Left kidney (tissue), 1 donor: ENCODE measurements at regions not wholly inside any gene's neighbourhood (a gene's known extent, or its start where the extent isn't known, plus 50 kb on each side); places are given as distances from the start of the nearest gene placed in this dataset.

Experiments
- DNase-seq: peaks from one replicate; pipeline ENCODE4 v3.0.0-alpha.2; 2013

GRCh38 chr20:23205611-23206041 is 119.5 kb upstream of the CD93 start:
- DNase-seq = peak; percentile 59

DNA sequence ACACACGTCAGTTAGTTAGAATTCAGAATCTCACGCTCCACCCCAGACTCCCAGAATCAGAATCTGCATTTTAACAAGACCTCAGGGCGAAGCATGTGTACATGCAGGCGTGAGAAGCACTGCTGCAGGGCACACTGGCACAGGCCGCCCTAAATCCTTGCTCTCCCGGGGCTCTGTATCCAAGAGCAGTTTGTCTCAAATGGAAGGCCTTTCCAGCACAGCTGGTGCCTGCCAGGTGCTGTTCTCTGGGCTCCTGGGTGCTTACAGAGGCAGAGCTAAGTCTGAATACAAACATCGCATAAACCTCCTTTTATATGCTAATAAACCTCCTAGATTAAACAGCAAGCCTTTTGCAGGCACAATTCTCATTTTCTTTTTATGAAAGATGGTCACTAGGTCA is 119.1 kb upstream of the CD93 start:
- DNase-seq = no peak

GRCh38 chr20:23203951-23204730 is 118.0 kb upstream of the CD93 start:
- DNase-seq = no peak

- DNase-seq = no peak
Measured at GRCh38 chr20:23203310-23203709, 117.2 kb upstream of the CD93 start.

DNA sequence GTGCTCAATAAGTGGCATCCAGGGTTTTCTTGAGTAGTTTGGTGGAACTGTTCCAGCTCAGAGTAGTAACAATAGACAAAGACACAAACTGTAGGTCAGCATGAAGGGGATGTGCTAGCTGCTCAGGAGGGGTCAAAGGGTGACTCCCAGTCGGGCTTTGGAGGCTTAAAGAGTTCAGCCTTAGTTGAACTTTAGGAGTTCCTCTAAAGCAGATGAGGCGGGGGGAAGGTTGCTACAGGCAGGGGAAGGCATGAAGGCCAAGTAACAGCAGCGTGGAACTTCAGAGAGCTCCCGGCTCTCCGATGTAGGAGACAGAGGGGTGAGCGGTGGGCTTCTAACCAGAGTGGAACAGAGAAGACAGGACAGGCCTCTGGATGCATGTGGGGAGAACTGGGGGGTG is 115.5 kb upstream of the CD93 start:
- no peak for DNase-seq

DNA sequence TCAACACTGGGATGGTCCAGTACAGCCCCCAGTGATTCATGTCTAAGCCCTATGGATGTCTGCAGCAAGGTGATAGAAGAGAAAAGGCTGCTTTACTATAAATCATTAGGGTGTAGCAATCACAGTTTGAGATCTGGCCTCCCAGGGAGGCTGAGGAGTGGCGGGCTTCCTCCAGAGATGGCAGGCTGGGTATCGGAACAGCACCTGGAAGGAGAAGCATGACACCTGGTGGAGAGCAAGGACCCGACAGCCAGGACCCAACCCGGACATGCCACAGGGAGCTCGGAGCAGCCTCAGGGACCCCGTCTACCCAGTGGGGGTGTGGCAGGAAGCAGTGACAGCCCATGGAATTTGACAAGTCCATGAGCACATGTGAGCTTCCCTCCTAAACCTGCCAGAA is 114.8 kb upstream of the CD93 start:
- DNase-seq = no peak

GRCh38 chr20:23200413-23200812 is 114.3 kb upstream of the CD93 start:
- no peak for DNase-seq

DNA sequence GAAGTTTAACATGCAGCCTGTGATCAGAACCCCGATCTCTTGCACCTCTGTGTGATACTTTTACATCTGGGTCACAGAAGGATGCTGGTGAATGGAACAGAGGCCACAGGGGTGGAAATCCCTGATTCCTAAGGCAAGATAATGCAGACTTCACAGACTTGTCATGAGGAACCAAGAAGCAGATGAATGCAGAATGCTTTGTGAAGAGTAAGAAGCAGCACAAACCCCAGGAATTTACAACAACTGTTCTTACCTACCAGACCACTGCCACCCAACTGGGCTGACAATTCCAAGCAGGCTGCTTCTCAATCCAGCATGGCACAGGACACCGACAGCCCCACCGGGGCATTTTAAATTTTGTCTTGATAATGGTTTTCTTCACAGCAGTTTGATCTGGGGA is 113.2 kb upstream of the CD93 start:
- DNase-seq = no peak

- no peak for DNase-seq
Measured at GRCh38 chr20:23198815-23199214, 112.7 kb upstream of the CD93 start.

- DNase-seq = no peak
Measured at GRCh38 chr20:23197836-23198235, 111.7 kb upstream of the CD93 start.

- DNase-seq = no peak
Measured at GRCh38 chr20:23195636-23196035, 109.5 kb upstream of the CD93 start.

DNA sequence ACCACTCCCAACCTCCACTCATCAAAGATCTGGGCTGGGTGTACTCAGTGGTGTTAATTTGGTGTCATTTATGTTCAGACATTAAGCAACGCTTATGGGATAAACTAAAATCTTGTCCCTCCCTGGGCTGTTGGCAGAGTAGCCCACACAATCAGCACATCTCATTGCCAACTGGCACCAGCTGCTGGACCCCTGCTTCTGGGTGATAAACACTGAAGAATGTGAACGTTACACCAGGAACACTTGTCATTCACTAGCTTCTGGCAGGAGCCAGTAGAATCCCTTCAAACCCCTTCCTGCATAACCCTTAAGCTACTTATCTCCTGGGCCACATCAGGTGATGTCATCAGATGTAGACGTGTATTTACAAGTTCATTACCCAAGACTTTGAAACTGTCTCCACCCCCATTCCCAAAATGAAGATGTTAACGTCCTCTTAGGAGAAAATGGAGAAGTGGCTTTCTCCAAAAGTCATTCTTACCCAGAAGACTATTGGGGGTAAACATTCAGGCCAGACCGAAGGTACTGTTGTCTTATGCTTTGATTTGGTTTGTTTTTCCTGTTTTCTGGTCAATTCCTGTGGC is 107.8 kb upstream of the CD93 start:
- no peak for DNase-seq

DNA sequence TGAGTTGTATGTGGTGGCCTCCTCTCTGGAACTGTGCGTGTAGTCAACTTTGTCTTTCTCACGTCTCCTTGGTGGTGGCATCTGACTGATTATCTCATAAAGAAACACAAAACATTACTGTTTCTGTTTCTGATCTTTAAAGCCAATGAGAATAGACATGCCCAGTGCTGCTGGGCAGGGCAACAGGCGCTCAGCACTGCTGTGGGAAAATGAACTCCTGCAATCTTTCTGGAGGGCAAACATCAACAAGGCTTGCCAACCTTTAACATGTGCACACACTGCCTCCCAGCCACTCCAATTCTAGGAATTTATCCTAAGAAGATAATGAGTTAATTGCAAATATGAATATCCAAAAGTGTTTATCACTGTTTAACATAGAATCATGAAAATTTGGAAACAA is 106.3 kb upstream of the CD93 start:
- DNase-seq = no peak

DNA sequence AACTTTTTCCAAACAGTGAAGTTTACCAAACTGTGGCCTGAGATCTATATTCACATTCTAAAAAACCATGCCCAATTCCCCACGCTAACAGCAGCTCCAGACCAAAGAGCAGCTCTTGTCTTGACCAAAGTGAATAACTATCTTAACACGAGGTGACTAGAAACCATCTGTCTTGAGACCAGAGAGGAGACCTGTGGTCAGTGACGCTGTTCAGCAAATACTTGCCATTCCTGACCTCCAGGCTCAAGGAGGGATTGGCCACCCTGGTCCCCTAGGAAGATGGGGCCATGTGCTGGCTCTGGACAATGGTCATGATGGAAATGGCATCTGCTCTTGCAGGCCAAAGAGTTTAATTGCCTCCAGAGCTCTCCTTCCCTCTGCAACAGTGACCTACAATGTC is 104.4 kb upstream of the CD93 start:
- DNase-seq = no peak

DNA sequence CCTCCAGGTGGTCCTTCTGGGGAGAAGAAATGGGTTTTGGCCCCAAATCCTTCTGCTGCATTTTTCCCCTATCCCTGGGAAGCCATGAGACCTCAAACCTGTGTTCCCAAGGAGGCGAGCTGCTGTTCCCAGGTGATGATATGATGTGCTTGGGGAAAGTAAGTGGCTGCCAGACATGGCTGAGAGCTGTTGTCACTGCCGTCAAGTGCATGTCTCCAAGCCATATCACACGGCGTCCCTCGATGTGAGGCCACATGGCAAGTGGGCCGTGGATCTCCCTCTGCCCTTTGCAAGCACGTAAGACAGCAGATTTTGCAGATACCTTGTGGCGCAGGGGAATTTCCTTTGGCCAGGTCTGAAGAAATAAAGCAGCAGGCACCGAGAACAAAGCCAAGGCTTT is 103.7 kb upstream of the CD93 start:
- DNase-seq = no peak

DNA sequence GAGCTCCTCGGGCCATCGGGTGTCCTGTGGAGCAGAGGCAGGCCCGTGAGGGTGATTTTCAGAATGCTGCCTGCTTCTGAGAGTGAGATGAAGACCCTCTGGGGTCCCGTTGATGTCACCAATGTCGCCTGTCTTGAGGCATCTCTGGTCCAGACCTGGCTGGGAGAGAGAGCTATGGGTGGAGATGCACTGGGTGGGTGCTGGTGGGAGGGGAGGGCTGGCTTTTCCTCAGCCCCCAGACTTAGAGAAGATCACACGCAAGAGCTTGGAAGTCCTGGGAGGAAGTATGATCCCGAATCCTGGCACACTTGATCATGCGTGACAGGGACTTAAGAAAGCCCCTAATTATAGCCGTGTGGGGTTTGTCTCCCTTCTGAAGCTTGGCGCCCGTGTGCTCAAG is 103.2 kb upstream of the CD93 start:
- no peak for DNase-seq

DNA sequence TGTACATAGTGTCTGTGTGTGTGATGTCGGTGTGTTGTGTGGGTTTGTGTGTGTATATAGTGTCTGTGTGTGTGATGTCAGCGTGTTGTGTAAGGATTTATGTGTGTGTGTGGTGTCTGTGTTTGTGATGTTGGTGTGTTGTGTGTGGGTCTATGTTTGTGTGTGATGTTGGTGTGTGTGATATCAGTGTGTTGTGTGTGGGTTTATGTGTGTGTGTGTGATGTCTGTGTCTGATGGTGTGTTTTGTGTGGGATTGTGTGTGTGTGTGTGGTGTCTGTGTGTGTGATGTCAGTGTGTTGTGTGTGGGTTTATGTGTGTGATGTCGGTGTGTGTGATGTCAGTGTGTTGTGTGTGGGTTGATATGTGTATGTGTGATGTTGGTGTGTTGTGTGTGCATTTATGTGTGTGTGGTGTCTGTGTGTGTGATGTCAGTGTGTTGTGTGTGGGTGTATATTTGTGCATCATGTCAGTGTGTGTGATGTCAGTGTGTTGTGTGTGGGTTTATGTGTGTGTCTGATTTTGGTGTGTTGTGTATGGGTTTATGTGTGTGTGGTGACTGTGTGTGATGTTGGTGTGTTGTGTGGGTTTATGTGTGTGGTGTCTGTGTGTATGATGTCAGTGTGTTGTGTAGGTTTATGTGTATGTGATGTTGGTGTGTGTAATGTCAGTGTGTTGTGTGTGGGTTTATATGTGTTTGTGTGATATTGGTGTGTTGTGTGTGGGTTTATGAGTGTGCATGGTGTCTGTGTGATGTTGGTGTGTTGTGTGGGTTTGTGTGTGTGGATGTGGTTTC is 102.4 kb upstream of the CD93 start:
- no peak for DNase-seq

DNA sequence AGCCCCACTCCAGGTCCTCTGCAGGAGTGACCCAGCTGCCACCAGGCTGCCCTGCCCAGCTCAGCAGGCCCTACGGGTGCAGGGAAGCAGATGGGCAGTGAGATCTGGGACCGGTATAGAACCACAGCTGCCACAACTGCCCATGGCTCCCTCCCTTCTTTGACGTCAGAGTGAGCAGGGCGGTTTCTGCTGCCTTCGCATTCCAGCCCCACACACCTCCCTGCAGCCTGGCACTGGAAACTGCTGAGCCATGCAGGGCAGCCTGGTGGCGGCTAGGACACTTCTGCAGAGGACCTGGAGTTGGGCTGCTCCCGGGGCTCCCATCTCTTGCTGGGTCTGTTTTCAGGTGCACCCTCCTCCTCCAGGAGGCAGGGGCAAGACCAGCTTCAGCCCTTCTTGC is 101.6 kb upstream of the CD93 start:
- peak; percentile 44 for DNase-seq

GRCh38 chr20:23186808-23187207 is 100.7 kb upstream of the CD93 start:
- no peak for DNase-seq

DNA sequence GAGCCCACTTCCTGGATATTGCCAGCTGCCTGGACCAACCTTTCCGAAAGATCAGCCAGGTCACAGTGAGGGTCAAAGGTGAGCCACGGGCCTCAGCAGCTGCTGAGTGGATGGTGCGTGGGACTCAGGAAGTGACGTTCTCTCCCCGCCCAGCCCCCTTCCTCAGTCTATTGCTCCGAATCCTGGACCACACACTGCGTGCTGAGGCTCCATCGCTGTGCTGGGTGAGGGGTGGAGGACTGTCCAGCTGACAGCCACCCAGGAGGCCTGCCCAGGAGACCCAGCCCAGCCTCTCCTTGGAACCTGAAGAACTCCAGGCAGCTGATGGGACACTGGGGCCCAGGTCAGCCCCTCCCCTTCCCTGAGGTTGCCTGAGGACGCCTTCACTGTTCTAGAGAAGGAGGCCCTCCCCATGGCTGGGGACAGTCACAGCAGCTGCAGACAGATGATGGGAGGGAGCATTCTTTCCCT is 94.4 kb upstream of the CD93 start:
- no peak for DNase-seq

GRCh38 chr20:23179766-23180403 is 93.8 kb upstream of the CD93 start:
- no peak for DNase-seq

- DNase-seq = no peak
Measured at GRCh38 chr20:23178806-23179205, 92.7 kb upstream of the CD93 start.

GRCh38 chr20:23174821-23175220 is 88.7 kb upstream of the CD93 start:
- DNase-seq = no peak
